ENCODE measurements at regions not wholly inside any gene's neighbourhood (a gene's known extent, or its start where the extent isn't known, plus 50 kb on each side); places are given as distances from the start of the nearest gene placed in this dataset.

DNA sequence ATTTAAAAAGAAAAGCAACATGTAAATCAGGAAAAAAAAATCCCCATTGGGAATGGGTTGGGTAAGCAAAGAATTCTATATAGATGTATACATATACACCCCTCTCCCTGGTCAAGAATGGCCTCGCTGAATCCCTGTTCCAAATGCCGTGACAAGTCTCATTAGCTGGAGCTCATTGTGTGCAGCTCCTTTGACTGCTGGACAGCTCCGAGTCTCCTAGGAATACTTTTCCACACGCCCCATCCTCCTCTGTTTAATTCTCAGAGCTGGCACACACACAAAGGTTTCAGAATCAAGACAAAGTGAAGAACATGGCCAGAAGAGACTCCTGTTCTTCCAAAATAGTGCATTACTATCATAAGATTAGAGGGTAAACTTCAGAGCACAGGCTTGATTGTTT, 130.9 kb upstream of the MKLN1 start:
- DNase-seq = no peak

DNA sequence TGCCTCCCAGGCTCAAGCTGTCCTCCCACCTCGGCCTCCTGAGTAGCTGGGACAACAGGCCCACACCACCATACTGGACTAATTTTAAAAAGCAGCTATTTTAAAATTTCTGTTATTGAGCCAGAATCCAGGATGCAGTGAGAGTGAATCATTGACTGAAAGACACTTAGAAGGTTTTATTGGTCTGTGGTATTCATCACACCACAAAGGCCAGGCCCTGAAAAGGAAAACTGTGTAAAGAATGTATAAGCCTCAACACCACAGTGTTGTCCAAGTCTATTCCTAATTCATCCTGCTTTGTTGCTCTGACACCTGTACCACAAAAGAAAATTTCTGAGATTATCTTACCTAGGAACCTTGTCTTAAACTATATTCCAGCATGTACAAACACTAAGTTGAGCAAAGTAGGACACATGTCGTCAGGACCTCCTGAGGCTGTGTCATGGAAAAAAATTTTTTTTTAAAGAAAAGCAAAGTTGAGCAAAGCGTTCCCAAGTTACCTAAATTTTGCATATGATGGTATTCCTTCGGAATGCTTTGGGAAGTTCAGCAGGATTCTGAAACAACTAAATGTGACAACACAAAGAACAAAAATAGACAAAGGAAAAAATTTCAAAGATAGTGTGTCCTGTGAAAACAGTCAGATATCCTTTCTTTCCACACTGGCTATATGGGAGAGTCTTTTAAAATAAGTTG, 129.6 kb upstream of the MKLN1 start:
- DNase-seq = no peak

DNA sequence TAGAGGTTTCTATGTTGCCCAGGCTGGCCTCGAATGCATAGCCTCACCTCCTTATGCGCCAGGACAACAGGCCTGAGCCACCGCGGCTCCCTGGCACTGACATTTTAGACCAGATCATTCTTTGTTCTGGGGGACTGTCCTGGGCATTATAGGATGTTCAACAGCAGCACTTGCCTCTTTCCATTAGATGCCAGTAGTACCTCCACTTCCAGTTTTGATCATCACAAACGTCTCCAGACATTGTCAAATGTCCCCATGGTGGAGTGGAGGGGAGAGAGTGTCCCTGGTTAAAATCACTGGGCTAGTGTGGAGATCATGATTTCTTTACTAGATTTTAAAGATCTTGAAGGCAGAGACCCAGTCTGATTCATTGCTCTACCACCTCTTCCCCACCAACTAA, 125.2 kb upstream of the MKLN1 start:
- no peak for DNase-seq

DNA sequence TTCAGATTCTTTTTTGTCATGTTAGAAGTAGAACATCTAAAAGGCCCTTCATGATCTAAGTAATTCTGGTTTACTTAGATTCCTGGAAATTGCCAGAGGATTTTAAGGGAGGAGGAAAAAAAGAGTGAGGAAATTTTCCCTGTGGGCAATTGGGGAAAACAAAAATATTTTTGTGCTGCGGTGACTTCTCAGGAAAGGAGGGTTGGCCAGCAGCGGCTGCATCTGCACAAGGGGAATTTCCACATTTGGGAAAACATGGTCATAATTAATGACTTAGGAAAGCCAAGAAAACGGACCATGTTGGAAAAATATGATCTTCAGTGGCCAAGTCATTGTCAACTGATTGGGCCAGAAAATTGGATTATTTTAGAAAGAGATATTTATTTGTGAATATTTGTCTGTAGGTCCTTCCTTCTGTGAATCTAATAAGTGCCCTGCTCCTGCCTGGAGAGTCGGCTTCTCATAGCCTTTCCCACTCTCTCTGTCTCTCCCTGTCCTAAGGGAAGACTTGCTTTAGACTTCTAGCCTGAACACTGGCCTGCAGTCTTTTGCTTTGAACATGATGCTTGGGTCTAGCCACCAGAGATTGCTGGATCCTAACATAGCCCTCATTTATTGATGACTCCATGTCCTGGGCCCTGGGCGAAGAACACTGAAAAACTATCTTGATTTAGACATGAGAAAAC, 124.2 kb upstream of the MKLN1 start:
- no peak for DNase-seq

DNA sequence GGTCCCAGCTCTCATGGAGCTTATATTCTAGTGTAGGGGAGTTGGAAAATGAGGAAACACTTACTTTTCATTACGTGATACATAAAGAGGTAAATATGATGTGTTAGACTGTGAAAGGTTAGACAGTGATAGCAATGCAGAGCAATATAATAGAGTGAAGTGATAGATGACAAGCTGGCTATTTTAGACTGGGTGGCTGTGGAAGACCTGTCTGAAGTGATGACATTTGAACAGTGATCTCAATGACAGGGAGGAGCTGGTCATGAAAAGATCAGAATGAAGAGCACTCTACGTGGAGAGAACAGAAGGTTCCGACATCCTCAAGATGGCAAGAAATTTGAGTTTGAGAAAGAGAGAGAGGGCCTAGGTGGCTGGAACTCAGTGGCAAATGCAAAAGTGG, 118.9 kb upstream of the MKLN1 start:
- DNase-seq = no peak

DNA sequence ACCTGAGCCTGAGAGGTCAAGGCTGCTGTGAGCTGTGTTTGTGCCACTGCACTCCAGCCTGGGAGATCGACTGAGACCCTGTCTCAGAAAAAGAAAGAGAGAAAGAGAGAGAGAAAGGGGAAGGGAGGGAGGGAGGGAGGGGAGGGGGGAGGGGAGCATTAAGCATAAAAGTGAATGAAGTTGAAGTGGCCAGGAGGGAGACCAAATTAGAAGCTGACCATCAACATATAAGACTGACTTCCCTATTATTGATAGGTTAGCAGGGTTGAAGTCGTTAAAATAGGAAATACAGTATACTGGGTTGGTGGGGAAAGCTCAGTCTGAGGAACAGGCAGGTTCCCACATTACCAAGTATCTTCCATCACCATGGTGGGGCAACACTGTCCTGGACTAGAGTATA, 117.1 kb upstream of the MKLN1 start:
- no peak for DNase-seq

DNA sequence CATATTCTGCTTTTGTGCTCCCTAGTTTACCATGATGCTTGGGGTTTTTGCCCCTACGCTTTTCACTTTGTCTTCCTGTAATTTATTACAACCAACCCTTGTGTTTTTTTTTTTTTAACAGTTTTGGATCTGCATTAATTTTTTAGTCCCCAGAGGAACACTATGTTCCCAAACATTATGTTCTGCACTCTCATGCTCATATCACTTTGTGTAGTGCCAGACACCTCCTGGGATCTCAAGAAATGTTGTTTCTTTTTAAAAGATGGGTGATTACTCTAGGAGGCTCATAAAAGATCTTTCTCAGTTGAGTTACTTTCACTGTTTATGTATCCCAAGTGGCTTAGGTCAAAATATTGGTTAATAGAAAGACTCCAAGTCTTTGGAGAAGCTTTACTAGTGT, 116.2 kb upstream of the MKLN1 start:
- no peak for DNase-seq

DNA sequence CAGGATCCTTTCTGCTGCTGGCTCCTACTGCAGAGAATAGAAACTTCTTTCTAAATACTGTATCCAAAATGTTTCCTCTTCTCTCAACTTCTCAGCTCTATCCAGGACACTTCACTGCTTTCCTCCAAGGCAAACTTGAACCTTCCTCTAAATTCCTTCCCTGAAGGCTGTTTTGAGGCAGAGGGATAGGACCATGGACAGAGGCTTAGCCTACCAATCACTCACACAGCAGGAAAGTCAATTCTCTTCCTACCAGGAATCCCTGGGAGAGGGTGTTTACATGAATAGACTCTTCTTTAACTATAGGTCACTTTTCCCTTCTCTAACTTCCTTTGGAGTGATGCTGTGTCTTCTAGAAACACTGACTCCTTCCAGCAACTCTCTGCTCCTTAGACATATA, 115.6 kb upstream of the MKLN1 start:
- DNase-seq = no peak

DNA sequence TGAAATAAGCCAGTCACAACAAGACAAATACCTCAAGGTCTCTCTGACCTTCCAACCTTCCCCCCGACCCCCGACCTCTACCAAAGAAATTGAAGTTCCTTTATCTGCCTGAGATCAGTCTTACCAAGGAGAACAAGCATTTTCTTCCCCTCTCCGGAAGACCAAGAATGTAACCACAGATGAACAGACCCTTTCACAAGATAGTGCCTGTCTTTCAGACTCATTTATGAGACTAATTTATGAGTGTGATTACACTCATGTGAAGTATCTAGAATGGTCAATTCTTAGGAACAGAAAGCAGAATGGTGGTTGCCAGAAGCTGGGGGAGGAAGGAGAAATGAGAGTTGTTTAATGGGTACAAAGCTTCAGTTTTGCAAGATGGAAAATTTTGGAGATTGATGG, 108.9 kb upstream of the MKLN1 start:
- no peak for DNase-seq

DNA sequence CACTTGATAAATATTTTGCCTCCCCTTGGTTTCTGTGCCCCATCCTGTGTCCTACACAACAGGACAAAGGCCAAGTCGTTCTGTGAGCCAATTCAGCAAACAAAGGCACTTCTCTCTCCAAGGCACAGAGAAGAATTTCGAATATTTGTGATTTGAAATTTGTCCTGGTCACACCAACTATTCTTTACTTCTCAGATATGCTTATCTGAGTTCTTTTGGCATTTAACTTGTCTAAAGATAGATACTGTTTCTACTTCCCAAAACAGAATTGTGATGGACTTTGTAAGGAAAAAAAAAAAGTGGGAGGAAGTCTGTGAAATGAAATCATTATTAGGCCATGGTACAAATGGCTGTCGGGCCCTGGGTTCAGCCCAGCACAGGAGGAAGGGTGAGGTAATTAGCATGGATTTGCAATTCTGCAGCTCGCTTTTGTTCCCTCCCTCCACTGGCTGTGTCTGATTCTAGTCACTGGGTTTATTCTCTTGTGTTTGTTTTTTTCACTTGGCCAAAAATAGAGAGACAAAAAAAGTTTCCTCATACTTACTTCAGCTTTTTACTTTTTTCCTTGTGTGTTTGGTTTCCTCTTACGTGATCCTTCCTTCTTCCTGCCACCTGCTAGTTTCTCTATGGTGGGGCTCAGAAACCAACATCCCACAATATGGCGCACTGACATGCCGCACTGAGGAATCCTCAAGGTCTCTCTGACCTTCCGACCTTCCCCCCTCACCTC, 108.2 kb upstream of the MKLN1 start:
- no peak for DNase-seq

DNA sequence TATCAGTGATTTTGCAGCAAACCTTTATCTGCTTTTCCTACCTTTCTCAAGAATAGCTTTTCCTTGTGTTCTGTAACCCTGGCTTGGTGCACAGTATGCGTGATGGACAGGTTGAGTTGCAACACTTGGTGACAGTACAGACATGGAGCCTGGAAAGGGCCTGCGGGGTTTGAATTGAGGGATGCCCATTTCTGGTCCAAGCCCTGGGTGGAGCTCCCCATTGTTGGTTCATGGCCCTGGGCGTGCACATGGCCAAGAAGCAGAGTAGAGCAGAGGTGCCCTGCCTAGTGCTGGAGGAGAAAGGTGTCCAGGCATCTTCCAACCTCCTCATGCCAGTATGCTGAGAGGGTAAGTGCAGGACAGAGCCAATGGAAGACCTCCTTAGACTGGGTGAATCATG, 106.6 kb upstream of the MKLN1 start:
- DNase-seq = no peak

DNA sequence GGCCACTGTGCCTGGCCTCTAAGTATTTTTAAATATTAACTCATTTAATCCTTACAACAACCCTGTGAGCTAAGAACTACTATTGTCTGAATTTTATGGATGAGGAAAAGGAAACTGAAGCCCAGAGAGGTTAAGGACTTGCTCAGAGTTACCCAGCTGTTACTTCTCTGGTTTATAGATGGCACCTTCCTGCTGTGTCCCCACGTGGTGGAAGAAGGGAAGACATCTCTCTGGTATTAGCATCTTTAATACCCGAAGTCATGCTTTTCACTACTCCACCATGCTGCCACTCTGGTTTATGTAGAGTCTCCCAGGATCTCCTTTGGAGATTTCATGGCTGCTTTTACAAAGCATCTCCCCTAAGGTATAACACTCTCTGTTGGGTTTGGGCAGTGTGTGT, 105.5 kb upstream of the MKLN1 start:
- no peak for DNase-seq

DNA sequence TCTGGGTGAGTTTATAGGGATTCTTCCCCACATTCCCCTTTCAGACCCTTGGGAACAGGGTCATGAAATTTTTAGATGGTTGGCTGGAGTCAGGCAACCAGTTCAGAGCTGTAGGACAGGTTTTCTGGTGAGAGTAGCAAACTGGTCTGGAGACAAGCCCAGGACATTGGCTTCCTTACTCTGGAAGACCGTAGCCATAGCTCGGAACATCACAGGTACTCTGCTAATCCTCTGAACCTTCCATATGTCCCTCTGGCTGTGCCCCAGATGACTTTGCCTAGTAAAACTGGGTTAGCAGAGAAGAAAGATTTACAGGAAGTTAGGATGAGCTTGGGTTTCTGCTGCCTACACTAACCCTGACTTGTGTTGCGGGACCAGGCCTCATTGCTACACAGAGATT, 104.5 kb upstream of the MKLN1 start:
- no peak for DNase-seq

DNA sequence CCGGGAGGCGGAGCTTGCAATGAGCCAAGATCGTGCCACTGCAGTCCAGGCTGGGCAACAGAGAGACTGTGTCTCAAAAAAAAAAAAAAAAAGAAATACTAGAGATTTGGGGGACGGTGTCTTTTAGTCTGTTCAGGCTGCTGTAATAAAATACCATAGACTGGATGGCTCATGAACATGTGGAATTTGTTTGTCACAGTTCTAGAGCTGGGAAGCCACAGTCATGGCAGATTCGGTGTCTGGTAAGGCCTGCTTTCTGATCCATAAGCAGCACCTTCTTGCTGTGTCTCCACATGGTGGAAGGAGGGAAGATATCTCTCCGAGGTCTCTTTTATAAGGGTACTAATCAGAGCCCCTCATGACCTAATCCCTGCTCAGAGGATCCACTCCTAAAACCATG, 102.7 kb upstream of the MKLN1 start:
- no peak for DNase-seq

DNA sequence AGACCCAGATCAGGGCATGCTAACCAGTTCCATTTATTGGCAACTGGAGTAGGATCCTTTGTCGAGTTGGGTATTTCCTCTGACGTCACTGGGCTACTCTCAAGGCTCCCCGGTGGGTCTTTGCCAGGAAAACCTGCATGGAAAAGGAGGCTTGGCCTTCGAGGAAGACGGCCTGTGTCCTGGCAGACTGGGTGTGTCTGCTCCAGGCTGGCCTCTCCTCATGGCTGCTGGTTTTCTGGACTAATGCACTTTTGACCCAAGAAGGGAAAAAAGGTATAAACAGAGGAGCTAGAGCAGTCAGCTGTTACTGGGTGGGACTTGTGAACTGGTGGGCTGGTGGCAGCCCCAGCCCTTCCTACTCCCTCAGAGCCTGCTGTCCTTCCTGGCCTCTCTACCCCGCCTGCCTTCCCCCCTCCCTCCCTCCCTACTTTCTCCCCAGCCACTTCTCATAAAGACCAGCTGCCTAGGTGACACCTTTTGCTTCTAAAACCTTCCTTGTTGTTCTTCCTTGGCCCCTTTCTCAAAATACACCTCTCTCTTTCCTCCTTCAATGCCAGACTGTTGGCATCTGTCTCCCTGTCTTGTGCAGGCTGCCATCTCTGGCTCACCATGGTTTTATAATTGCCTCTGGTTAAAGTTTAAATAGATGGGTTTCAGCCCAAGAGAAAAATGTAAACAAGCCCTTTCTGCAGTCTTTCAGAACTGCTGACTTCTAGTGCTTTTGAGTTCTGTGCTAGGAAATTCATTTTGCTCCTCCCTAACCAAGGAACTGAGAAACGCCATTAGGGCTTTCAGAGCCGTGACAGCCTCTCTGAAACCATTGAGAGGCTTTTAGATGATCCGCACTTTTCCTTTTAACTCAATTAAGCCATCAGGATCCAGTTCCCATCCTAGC, 101.8 kb upstream of the MKLN1 start:
- no peak for DNase-seq

DNA sequence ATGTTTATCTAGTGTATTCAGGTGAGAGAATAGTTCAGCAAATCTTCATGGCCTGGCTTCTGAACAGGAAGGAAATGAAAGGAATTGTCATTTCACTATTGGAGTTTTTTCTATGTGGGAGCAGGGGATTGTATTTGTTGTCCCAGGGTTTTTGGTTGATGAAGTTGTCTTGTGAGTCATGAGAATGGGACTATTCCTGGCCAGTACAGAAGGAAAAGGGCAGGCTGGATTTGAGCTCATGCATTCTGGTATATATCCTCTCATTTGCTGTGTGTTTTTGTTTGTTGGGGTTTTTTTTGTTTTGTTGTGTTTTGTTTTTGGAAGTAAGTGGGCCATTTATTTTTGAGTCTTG, 101.2 kb upstream of the MKLN1 start:
- DNase-seq = no peak

DNA sequence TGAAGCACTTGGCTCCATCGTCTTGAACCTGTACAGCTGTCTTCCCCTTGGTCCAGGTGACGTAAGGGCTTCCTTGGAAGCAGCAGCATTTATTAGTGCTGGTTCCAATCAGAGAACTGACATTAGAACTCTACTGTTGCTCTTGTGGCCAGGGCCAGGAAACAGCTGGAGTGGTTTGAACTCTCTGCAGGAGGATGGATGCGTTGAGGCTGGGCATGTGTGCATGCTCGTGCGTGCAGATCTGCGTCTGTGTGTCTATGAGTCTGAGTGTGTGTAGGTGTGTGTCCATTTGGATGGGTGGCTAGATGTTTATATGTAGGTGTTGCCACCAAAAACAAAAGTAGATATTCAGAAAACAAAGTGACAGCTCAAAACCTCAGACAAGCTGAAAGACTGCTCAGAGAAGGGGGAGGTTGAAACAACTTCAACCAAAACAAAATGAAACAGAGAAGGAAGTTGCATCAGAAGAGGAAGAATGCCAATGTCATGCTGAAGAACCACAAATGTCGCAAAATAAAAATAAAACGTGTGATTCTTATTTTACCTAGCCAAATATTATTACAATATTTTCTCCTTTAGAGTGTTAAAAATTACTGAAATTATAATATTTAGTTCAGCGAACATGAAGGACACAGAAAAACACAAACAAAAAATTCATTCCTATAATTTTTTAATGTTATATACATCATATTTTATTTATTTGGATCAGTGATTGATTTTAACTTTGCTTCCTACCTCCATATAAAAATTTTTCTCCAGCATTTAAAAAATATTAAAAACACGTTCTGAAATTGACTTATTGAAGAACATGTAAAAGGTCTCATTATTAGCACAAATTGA, 96.1 kb upstream of the MKLN1 start:
- peak; percentile 62 for DNase-seq

DNA sequence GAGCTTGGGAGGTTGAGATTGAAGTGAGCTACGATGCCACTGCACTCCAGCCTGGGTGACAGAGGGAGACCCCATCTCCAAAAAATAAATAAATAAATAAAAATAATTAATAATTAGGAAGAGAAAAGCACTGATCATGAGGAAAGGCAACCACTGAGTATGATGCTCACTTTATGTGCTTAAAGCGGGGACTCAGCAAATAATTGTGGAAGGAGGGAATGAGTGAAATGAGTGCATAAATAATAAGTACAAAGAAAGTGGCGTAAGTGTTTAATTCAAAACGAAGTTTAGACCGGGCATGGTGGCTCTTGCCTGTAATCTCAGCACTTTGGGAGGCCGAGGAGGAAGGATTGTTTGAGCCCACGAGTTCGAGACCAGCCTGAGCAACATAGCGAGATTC, 94.9 kb upstream of the MKLN1 start:
- no peak for DNase-seq

DNA sequence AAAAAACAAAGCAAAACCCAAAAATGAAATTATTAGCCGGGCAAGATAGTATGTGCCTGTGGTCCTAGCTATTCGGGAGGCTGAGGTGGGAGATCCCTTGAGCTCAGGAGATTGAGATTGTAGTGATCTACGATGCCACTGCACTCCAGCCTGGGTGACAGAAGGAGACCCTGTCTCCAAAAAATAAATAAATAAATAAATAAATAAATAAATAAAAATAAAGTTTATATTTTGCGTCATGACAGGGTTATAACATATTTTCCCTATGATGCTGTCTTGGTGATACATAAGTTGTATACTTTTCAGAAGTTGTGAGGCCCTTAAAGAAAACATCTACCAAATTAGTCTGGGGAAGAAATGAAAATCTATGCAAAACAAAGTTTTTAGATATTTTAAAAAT, 94.5 kb upstream of the MKLN1 start:
- DNase-seq = no peak

DNA sequence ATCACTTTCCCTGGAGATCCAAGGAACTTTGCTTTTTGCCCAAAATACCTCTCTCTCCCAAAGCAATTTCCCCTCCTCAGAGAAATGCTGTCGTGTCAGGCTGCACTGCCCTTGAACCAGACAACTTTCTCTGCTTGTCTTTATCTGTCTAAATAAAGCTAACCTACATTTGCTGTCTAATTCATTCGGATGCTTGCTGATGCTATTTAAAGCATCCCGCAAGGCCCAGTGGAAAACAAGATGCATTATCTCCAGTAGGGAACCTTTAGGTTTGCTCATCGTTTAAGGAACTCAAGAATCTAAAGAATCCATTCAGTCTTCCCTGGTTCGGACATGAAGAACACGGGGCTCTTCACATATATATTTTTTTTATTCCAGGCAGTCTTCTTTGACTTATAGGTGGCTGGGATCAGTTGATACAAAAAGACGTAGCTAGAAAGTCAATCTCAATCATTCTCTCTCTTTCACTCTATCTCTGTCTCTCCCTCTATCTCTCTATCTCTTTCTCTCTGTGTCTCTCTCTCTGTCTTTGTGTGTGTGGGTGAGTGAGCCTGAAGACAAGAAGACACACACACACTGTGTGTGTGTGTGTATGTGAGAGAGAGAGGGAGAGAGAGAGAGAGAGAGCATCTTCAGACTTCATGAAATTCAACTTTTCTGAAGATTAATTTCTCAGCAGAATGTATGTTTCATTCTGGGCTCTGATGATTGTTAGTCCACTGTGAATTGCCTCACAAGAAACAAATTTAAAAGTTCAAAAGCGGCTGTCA, 92.8 kb upstream of the MKLN1 start:
- no peak for DNase-seq

DNA sequence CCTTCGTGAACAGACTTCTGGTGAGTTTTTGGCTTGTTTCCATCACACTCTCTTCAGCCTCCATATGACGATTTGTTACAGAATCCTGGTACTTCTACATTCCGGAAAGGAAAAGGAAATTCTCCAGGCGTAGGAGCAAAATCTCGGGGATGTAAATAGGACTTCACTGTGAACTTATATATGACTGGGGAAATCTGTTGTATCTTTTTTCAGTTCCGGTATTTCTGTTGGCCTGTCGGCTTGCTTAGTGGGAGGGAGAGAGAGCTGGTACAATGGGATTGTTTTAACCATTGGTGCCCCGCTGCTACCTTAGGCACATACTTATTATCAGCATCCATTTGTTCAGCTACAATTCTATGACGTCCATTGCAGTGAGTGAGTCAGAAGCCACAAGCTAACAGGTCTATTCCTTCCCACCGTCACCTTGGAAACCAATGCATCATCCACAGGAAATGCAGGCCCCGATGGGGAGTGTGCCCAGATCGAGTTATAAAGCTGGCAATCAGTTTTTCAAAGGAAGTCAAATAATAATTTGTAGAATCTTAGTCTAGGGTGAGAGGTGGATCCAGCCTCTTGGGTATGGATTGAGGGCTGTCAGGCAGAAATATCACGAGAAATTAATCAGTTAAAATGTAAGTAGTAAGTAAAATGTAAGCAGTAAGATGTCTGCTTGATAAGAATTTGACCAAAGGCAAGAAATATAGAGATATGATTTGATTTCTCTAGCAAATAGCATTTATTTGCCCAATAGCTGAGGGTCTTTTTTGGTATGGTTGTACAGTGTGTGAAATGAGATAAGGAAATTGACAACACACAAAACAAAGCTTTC, 92.0 kb upstream of the MKLN1 start:
- peak; percentile 83 for DNase-seq

Measured in stimulated activated CD4-positive, alpha-beta T cell treated with anti-CD3 and anti-CD28 coated beads, Interleukin-15, amount 100 ng/mL, for 24 hours (primary cell).